ENCODE measurements at regions not wholly inside any gene's neighbourhood (a gene's known extent, or its start where the extent isn't known, plus 50 kb on each side); places are given as distances from the start of the nearest gene placed in this dataset.

DNA sequence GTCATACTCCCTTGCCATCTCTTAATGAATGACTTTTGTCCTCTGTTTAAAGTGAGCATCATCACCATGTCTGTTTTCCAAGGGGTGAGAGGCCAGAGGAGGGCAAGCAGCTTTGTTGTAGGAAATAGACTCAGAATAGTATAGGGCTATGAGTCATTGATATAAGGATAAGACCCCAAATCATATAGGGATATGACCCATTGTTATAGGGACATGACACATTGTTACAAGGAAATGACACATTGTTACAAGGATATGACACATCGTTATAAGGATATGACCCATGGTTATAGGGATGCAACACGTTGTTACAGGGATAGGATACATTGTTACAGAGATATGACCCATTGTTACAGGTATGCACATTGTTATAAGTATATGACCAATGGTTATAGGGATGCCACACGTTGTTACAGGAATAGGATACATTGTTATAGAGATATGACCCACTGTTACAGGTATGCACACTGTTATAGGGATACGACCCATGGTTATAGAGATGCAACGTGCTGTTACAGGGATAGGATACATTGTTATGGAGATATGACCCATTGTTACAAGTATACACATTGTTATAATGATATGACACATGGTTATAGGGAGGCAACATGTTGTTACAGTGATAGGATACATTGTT lies 311.1 kb upstream of the ADARB2 start:
- intact Hi-C loops (cut with DNase I), result no loop called here
- no peak overlapping the region for H3K4me3 ChIP-seq
- whole genome bisulfite sequencing (ENCODE audit: insufficient coverage, low coverage, low lambda C conversion rate, missing lambda C conversion rate), result 56% methylated on average over 5 of the region's 5 CpGs
- TF ChIP-seq, protein P1, sequence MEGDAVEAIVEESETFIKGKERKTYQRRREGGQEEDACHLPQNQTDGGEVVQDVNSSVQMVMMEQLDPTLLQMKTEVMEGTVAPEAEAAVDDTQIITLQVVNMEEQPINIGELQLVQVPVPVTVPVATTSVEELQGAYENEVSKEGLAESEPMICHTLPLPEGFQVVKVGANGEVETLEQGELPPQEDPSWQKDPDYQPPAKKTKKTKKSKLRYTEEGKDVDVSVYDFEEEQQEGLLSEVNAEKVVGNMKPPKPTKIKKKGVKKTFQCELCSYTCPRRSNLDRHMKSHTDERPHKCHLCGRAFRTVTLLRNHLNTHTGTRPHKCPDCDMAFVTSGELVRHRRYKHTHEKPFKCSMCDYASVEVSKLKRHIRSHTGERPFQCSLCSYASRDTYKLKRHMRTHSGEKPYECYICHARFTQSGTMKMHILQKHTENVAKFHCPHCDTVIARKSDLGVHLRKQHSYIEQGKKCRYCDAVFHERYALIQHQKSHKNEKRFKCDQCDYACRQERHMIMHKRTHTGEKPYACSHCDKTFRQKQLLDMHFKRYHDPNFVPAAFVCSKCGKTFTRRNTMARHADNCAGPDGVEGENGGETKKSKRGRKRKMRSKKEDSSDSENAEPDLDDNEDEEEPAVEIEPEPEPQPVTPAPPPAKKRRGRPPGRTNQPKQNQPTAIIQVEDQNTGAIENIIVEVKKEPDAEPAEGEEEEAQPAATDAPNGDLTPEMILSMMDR (IDR thresholded peaks at IDR 0.05), result no peak
- TF ChIP-seq POLR2A (IDR thresholded peaks at IDR 0.05), result no peak
- H3K27me3 ChIP-seq, result no peaks in the 10 kb centered on the region
- ATAC-seq, result no peak
- no peak for DNase-seq
- H3K36me3 ChIP-seq, result no peaks in the 10 kb centered on the region
- H3K9me3 ChIP-seq, result no peaks in the 10 kb centered on the region
- no peaks in the 10 kb centered on the region for H3K4me1 ChIP-seq
- H3K27ac ChIP-seq, result no peak overlapping the region

DNA sequence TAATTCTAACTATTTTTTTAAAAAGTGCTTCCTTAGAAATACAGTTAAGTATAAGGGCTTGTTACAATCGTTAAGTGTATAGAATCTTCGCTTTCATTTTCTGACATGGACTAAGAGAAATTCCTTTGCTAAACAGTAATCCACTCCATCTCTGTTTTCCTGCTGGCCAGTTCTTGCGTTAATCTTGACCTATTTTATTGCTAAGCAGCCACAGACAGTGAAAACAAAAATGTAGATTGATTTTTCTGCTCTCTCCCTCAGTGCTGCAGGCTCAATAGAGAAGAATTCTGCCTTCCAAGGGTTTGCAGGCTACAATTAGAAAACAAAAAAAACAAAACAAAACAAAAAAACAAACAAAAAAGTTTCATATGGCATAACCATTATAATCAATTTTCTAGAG lies 310.4 kb upstream of the ADARB2 start:
- Histone ChIP-seq H3K27ac (no peak overlapping the region), H3K36me3 (no peaks in the 10 kb centered on the region), H3K4me3 (no peak overlapping the region), H3K9me3 (no peaks in the 10 kb centered on the region), H3K4me1 (no peaks in the 10 kb centered on the region), H3K27me3 (no peaks in the 10 kb centered on the region)
- TF ChIP-seq, protein P1 (IDR thresholded peaks at IDR 0.05), result no peak
- no peak for TF ChIP-seq POLR2A (IDR thresholded peaks at IDR 0.05)
- no peak for ATAC-seq
- no peak for DNase-seq
- 56% methylated on average over 3 of the region's 3 CpGs for WGBS (ENCODE audit: insufficient coverage, low coverage, low lambda C conversion rate, missing lambda C conversion rate)
- intact Hi-C loops (cut with DNase I), result no loop called here

DNA sequence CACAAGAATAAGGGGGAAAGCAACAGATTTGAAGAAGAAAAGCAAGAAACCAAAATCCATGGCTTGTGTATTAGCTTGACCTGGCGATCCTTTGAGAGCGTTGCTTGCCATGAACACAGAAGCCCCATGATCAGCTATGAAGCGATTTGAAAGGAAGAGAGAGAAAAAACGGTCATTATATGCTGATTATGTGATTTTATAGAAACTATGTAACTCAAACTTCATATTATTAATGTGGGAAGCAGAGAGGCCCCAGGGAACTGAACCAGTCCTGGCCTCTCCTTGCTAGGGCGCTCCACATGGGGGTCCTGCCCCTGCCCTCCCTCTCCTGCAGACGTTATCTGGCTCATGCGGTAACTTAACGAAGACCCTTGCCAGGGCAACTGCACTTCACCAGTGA lies 306.1 kb upstream of the ADARB2 start:
- DNase-seq, result no peak
- H3K4me1 ChIP-seq, result no peaks in the 10 kb centered on the region
- no peak overlapping the region for H3K27ac ChIP-seq
- H3K27me3 ChIP-seq, result no peaks in the 10 kb centered on the region
- TF ChIP-seq, protein P1 (IDR thresholded peaks at IDR 0.05), result no peak
- TF ChIP-seq POLR2A (IDR thresholded peaks at IDR 0.05), result no peak
- H3K4me3 ChIP-seq, result no peak overlapping the region
- no peaks in the 10 kb centered on the region for H3K36me3 ChIP-seq
- H3K9me3 ChIP-seq, result no peaks in the 10 kb centered on the region
- intact Hi-C loops (cut with DNase I), result no loop called here
- 76% methylated on average over 8 of the region's 8 CpGs for WGBS (ENCODE audit: insufficient coverage, low coverage, low lambda C conversion rate, missing lambda C conversion rate)
- ATAC-seq, result no peak

DNA sequence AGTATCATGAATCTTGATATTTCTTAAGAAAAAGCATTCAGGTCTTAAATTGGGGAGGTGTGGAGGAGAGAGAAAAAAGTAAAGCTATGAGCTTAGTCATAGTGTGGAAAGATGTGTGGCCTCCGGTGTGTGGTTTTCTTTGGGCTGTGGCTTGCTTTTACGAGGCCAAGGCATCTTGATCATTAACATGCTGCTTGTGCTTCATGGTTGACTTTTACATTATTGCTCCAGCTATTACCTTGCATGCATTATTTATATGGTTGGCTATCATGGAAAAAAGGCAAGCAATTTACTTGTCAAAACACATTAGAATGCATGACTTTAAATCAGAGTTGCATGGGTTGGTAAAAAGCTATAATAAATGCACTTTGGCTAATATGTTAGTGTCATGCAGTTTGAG lies 300.7 kb upstream of the ADARB2 start:
- no peaks in the 10 kb centered on the region for H3K9me3 ChIP-seq
- no peak overlapping the region for H3K27ac ChIP-seq
- ATAC-seq (no peak), DNase-seq (no peak)
- no peak for TF ChIP-seq POLR2A (IDR thresholded peaks at IDR 0.05)
- TF ChIP-seq, protein P1 (IDR thresholded peaks at IDR 0.05), result no peak
- H3K27me3 ChIP-seq, result no peaks in the 10 kb centered on the region
- 75% methylated on average over 2 of the region's 2 CpGs for WGBS (ENCODE audit: insufficient coverage, low coverage, low lambda C conversion rate, missing lambda C conversion rate)
- intact Hi-C loops (cut with DNase I), result no loop called here
- no peaks in the 10 kb centered on the region for H3K4me1 ChIP-seq
- H3K36me3 ChIP-seq, result no peaks in the 10 kb centered on the region
- H3K4me3 ChIP-seq, result no peak overlapping the region

DNA sequence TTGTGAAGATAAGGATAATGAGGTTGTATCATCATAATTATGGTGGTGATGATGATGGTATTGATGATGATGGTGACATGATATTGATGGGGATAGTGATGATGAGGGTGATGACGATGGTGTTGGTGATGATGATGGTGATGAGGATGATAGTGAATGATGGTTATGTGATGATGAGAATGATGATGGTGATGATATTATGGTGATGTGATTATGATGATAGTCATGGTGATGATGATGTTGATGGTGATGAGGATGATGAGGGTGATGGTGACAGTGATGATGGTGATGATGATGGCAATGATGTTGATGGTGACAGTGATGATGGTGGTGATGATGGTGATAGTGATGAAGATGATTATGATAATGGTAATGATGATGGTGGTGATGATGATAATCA lies 299.9 kb upstream of the ADARB2 start:
- Histone ChIP-seq H3K4me3 (no peak overlapping the region), H3K27ac (no peak overlapping the region), H3K9me3 (no peaks in the 10 kb centered on the region), H3K4me1 (no peaks in the 10 kb centered on the region), H3K27me3 (no peaks in the 10 kb centered on the region), H3K36me3 (no peaks in the 10 kb centered on the region)
- DNase-seq (no peak), ATAC-seq (no peak)
- 73% methylated on average over 1 of the region's 1 CpG for WGBS (ENCODE audit: insufficient coverage, low coverage, low lambda C conversion rate, missing lambda C conversion rate)
- intact Hi-C loops (cut with DNase I), result no loop called here
- TF ChIP-seq, protein P1 (IDR thresholded peaks at IDR 0.05), result no peak
- TF ChIP-seq POLR2A (IDR thresholded peaks at IDR 0.05), result no peak

All from right lobe of liver (tissue), 6 donors.